Fibroblast of villous mesenchyme (primary cell): ENCODE measurements at regions not wholly inside any gene's neighbourhood (a gene's known extent, or its start where the extent isn't known, plus 50 kb on each side); places are given as distances from the start of the nearest gene placed in this dataset.

Experiments used
- DNase-seq: peaks from one replicate; pipeline ENCODE4 v3.0.0-alpha.2; 2010; ENCODE audit warnings: low read depth
- H3K4me3 ChIP-seq: 2 replicates; pipeline ENCODE4 v1.5.1; 2011; ENCODE audit warnings: low read depth, mild to moderate bottlenecking, low read length
- CTCF ChIP-seq: IDR thresholded peaks from 2 replicates; pipeline ENCODE4 v1.5.1; 2012; ENCODE audit warnings: low read depth, mild to moderate bottlenecking, low read length; ENCODE audit not compliant: insufficient read depth

GRCh38 chr15:87735522-87735921, 521.0 kb downstream of the NTRK3 start:
- DNase-seq: no peak
- no peak for TF ChIP-seq CTCF
- no peak overlapping the region for H3K4me3 ChIP-seq

- no peak overlapping the region for H3K4me3 ChIP-seq
- no peak for DNase-seq
- no peak for TF ChIP-seq CTCF
Observed at GRCh38 chr15:87734571-87735373, 521.8 kb downstream of the NTRK3 start.

- no peak for TF ChIP-seq CTCF
- DNase-seq: no peak
- H3K4me3 ChIP-seq: no peak overlapping the region
Observed at GRCh38 chr15:87733977-87734376, 522.6 kb downstream of the NTRK3 start.

- DNase-seq: no peak
- TF ChIP-seq CTCF: no peak
- no peak overlapping the region for H3K4me3 ChIP-seq
Observed at GRCh38 chr15:87733541-87733941, 523.0 kb downstream of the NTRK3 start.

- no peak overlapping the region for H3K4me3 ChIP-seq
- DNase-seq: peak; percentile 13
- no peak for TF ChIP-seq CTCF
Observed at GRCh38 chr15:87732976-87733375, 523.6 kb downstream of the NTRK3 start.

- no peak for TF ChIP-seq CTCF
- no peak overlapping the region for H3K4me3 ChIP-seq
- no peak for DNase-seq
Observed at GRCh38 chr15:87731630-87732029, 524.9 kb downstream of the NTRK3 start.

- no peak for DNase-seq
- TF ChIP-seq CTCF: no peak
Observed at GRCh38 chr15:87730706-87731105, 525.8 kb downstream of the NTRK3 start.

More at GRCh38 chr15:87730706-87731105, 525.8 kb downstream of the NTRK3 start:
- no peak overlapping the region for H3K4me3 ChIP-seq
